GM19468 (cell line): ENCODE measurements at regions not wholly inside any gene's neighbourhood (a gene's known extent, or its start where the extent isn't known, plus 50 kb on each side); places are given as distances from the start of the nearest gene placed in this dataset.

Experiments
- ATAC-seq: cut with Tn5 transposase; IDR thresholded peaks from one replicate; pipeline ENCODE4 v1.9.1; 2021; ENCODE audit warnings: mild to moderate bottlenecking, moderate library complexity, moderate number of reproducible peaks; ENCODE audit not compliant: unreplicated experiment; ENCODE audit errors: extremely low read depth

GRCh38 chr3:66592016-66592761 lies 91.4 kb upstream of the LRIG1 start:
- no peak for ATAC-seq

GRCh38 chr3:66592927-66593625 lies 92.3 kb upstream of the LRIG1 start:
- ATAC-seq: no peak

DNA sequence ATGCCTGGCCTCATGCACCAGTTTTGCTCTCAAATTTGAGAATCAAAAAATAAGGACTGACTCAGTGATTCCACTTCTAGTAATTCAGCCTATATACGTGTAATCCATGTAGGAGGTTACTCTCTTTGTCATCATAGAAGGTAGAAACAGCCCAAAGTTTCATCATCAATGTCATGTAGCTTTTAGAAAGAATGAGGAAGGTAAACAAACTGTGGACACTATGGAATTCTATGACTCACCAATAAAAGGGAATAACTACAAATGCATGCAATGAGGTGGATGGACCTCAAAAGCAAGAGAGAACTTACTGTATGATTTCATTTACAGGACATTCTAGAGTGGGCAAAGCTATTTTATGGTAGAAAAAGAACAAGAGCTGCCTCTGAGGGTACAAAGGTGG lies 93.2 kb upstream of the LRIG1 start:
- no peak for ATAC-seq

- ATAC-seq: no peak
Measured at GRCh38 chr3:66597308-66597863, 96.6 kb upstream of the LRIG1 start.

DNA sequence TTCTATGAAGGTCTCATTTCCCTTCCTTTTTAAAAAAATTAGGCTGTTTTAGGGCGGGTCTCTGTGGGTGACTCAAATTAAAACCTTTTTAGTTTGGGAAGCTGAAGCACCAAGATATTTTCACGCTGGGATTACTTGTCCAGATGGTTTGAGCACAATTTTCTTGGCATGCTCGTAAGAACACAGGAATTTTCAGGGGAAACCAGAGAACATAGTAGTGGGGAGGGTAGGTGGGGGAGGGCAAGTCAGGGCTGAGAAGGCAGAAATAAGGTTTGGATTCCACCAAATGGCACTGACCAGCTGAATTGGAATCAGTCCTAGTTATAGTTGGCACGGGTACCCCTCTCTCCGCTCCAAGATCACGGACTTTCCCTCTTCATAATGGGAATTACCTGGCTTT lies 97.3 kb upstream of the LRIG1 start:
- ATAC-seq: no peak

GRCh38 chr3:66602237-66602636 lies 101.4 kb upstream of the LRIG1 start:
- no peak for ATAC-seq

DNA sequence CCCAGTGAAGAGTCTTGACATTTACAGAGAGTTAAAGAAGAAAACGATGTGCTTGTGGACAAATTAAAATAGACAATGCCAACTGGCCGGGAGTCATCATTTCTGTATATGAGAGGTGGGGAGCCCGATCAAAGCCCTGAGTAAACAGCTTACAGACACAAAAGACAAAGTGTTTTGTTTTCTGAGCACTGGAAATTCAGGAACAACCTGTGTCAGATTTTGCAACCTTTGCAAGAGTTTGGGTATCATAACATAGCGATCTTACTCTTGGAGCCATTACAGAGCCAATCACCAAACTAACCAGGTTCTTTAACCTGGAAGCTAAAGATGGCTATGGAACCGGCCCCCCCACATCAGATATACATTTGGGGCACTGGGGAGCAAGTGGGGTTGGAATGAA lies 101.9 kb upstream of the LRIG1 start:
- ATAC-seq: no peak

DNA sequence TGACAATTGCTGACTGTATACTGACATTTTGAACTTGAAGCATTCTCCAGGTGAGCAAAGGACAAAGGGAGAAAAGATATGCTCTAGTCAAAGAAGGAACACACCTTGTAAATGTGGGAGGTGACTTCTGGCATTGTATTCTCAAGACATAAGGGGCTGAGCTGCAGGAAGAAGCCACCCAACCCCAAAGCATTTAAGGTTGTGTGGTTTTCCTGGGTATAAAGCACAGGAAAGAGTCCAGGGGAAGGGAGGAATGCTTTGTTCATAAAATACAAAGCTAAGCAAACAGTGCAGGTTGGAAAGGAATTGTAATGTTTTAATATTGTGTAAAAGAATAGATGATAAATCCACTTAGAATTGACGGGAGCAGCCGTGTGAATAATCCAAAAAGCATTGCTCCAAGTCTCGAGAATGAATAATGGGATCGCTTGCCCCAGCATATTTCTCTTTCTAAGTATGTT lies 102.4 kb upstream of the LRIG1 start:
- ATAC-seq: no peak

DNA sequence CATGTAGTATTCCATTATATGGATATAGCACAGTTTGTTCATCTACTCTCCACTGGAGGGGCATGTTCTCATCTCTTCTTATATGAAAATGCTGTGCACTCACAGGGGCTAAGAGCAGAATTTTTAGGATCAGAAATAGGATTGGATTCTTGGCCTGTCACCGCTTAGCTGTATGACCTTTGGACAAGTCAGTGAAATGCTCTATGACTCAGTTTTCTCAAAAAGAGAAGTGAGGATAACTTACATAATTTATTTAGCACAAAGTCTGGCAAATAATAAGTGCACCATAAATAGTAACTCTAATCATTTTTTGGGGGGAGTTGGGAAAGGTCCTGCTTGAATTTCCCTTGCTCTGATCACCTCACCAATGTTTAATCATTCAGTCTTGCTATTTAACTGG lies 103.7 kb upstream of the LRIG1 start:
- no peak for ATAC-seq

GRCh38 chr3:66606126-66606525 lies 105.3 kb upstream of the LRIG1 start:
- no peak for ATAC-seq

DNA sequence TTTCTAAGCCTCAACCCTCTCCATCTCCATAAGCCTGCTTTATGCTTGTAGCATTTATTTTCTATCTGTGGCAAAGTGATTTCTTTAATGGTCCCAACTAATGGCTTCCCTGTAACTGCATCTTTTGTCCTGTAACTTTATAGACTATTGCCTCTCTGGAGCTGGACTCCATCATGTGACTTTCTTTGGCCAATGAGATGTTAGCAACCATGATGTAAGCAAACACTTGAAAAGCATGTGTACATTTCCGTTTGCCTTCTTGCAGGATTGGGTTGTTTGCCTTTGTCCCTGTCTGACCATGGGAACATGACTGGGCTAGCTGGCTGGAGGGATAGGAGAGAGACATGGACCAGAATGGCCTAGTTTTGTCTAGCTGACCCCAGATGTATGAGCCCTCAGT lies 106.0 kb upstream of the LRIG1 start:
- ATAC-seq: no peak

GRCh38 chr3:66609660-66610561 lies 109.1 kb upstream of the LRIG1 start:
- ATAC-seq: no peak

GRCh38 chr3:66610562-66610909 lies 109.7 kb upstream of the LRIG1 start:
- no peak for ATAC-seq

GRCh38 chr3:66615643-66616301 lies 115.0 kb upstream of the LRIG1 start:
- no peak for ATAC-seq

DNA sequence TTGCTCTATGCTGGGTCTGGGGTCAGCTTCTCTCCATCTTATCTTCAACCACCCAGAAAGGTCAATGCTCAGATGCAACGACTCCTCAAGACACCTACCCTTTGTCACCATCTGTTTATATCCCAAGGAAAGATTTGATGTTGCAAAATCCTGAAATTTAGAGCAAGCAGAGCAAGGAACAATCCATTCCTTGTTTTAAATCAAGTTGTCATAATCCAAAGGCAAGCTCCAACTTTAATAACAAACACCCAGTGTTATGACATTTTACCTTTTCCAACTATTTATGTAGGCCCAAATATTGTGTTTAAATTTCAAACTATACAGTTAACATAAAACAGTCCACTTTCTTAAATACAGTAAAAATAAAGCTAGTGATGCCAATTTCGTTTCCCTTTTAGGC lies 116.5 kb upstream of the LRIG1 start:
- ATAC-seq: no peak

- no peak for ATAC-seq
Measured at GRCh38 chr3:66618066-66618465, 117.2 kb upstream of the LRIG1 start.

- no peak for ATAC-seq
Measured at GRCh38 chr3:66620296-66620695, 119.5 kb upstream of the LRIG1 start.

DNA sequence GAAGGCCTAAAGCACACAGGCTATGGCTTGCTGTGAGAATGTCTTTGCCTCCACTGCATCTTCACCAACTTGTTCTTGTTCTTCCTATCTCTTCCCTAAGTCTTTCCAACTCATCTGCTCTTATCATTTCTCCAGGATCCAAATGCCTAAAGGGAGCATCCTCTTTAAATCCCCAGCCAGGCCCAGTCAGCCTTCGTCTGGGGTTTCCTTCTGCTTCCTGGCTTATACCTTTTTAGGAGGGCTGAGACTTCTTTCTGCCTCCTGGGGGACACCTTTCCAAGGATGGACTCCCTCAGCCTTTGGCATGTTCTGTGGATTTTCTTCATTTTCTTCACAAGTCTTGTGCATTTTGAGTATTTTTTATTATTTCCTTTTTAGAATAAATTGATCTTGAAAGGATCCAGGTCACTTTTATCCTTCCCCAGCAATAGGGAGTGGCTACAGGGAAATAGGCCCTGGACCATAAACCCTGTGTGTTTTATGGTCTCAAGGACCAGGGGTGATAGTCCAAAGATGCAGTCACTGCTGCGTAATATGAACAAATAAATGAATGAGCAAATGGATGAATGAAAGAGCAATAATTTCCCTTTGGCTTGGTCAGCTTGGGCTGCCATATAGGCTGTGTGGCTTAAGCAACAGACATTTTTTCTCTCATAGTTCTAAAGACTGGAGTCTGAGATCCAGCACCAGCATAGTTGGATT lies 122.1 kb upstream of the LRIG1 start:
- ATAC-seq: no peak

- ATAC-seq: no peak
Measured at GRCh38 chr3:66625505-66626216, 124.8 kb upstream of the LRIG1 start.
